ENCODE measurements at regions not wholly inside any gene's neighbourhood (a gene's known extent, or its start where the extent isn't known, plus 50 kb on each side); places are given as distances from the start of the nearest gene placed in this dataset.

DNA sequence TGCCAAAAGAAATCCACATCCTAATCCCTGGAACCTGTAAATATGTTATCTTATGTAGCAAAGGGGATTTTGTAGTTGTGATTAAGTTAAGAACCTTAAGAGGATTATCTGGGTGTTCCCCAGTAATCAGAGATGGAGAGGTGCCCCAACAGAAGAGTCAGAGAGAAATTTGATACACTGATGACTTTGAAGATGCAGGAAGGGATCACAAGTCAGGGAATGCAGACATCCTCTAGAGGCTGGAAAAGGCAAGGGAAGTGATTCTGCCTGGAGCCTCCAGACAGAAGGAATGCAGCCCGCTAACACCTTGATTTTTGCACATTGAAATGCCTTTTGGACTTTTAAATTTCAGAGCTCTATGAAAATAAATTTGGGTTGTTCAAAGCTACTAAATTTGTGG is 531.7 kb downstream of the DNAJB9 start:
- TF ChIP-seq CTCF (IDR thresholded peaks at IDR 0.05; ENCODE audit: low read depth, low read length, poor library complexity, severe bottlenecking) (no peak), EZH2phosphoT487 (IDR thresholded peaks at IDR 0.05; ENCODE audit: borderline replicate concordance, low read length) (no peak)
